ENCODE measurements at regions not wholly inside any gene's neighbourhood (a gene's known extent, or its start where the extent isn't known, plus 50 kb on each side); places are given as distances from the start of the nearest gene placed in this dataset.

DNA sequence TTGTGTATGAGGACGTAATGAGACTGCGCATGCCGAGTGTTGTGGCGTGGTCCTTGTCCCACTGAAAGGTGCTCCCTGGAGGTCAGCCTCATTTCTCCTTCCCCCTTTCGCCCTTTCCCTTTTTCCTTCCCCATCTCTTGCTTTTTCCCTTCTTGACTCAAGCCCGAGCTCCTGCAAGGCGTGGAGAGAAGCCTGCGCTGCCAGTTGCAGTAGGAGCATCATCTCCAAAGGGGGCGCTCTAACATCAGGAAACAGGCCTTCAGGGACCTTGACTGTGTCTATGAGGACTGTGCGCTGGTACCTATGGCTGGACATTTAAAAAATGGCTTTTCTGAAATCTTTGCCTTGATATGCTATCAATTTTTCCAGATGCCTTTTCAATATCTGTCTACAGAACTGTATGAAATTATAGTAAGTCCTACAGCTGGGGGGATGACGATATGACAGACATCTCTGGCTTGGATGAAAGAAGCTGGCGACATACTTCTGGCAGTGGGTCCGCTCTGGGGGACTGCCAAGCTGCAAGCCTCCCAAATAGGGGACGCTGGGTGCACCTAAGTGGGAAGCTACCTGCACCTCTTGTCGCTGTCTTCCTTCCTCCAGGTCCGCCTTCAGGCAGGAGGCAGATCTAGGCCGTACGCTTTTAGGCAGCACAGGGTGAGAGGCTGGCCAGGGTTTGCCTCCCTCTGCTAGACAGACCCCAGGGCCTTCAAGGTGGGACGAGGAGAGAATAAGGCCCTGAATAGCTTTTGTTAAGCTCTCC is 96.5 kb downstream of the NXPE2 start:
- DNase-seq = no peak
- Histone ChIP-seq H3K4me3 (ENCODE audit: low read depth, low read length) (no peak overlapping the region), H3K27me3 (replicated peaks) (no peaks in the 10 kb centered on the region), H3K27ac (no peak overlapping the region), H3K36me3 (replicated peaks) (no peaks in the 10 kb centered on the region)
- in situ Hi-C loops (cut with HindIII; ENCODE audit: low pct_ligation_motif_present, low sequenced_read_pairs) = loop anchor here (25.0 kb wide), 1 partner anchor 437 kb away; no protein-coding TSS in a partner anchor
- TF ChIP-seq, protein P1, sequence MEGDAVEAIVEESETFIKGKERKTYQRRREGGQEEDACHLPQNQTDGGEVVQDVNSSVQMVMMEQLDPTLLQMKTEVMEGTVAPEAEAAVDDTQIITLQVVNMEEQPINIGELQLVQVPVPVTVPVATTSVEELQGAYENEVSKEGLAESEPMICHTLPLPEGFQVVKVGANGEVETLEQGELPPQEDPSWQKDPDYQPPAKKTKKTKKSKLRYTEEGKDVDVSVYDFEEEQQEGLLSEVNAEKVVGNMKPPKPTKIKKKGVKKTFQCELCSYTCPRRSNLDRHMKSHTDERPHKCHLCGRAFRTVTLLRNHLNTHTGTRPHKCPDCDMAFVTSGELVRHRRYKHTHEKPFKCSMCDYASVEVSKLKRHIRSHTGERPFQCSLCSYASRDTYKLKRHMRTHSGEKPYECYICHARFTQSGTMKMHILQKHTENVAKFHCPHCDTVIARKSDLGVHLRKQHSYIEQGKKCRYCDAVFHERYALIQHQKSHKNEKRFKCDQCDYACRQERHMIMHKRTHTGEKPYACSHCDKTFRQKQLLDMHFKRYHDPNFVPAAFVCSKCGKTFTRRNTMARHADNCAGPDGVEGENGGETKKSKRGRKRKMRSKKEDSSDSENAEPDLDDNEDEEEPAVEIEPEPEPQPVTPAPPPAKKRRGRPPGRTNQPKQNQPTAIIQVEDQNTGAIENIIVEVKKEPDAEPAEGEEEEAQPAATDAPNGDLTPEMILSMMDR (IDR thresholded peaks at IDR 0.05; ENCODE audit: low read depth, low read length, missing control alignments) = peak; percentile 64

DNA sequence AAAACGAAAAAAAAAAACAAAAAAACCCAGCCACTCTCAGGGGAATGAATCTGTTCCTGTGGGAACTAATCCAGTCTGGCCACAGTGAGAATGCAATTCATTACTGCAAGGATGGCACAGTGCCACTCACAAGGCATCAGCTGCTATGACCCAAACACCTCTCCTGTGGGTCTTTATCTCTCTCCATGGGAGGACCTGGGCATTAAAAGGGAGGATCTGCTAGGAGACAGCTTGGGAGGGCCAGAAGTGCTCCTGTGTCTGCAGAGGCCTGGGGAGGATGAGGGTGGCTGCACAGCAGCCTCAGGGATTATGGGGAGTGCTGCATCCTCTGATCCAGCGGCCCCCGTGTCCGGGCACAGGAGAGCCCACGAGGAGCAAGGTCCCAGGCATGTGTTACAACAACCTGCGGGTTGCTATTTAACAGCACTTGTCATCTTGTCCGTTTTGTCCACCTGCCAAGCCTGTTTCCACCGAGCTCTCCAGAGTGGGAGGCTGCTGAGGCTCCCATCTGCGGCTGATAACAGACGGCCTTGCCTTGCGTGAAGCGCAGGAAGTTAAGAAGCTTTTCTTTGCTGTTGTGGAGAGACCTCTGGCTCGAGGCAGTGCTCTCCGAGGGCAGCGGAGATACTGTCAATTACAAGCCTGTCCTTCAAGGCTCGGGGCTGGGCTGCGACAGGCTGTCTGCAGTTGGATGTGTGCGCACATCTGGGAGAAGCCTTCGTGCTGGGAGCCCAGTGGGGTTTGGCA is 97.7 kb downstream of the NXPE2 start:
- TF ChIP-seq, protein P1 (IDR thresholded peaks at IDR 0.05; ENCODE audit: low read depth, low read length, missing control alignments) = no peak
- H3K4me3 ChIP-seq (ENCODE audit: low read depth, low read length) = no peak overlapping the region
- H3K27me3 ChIP-seq (replicated peaks) = no peaks in the 10 kb centered on the region
- in situ Hi-C loops (cut with HindIII; ENCODE audit: low pct_ligation_motif_present, low sequenced_read_pairs) = no loop called here
- H3K27ac ChIP-seq = no peak overlapping the region
- H3K36me3 ChIP-seq (replicated peaks) = no peaks in the 10 kb centered on the region
- no peak for DNase-seq

DNA sequence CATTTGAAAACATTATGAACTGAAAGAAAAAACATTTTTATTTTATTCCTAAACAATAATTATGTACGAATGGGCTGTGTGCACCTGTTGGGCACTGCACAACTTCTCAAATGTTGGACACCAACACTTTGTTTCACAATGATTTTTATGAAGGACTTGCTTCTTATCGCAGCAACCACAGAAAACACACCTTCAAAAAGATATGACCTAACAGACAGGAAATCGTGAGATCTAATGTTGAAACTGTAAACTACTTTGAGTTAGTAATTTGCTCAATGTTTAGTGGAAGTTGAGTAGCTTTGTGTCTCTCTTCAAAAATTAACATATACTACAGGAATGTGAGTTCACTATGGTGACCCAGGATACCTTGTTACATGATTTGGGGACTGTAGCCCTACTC is 98.6 kb downstream of the NXPE2 start:
- no peak overlapping the region for H3K27ac ChIP-seq
- no peaks in the 10 kb centered on the region for H3K36me3 ChIP-seq (replicated peaks)
- TF ChIP-seq, protein P1 (IDR thresholded peaks at IDR 0.05; ENCODE audit: low read depth, low read length, missing control alignments) = no peak
- in situ Hi-C loops (cut with HindIII; ENCODE audit: low pct_ligation_motif_present, low sequenced_read_pairs) = no loop called here
- no peak overlapping the region for H3K4me3 ChIP-seq (ENCODE audit: low read depth, low read length)
- DNase-seq = no peak
- H3K27me3 ChIP-seq (replicated peaks) = no peaks in the 10 kb centered on the region

DNA sequence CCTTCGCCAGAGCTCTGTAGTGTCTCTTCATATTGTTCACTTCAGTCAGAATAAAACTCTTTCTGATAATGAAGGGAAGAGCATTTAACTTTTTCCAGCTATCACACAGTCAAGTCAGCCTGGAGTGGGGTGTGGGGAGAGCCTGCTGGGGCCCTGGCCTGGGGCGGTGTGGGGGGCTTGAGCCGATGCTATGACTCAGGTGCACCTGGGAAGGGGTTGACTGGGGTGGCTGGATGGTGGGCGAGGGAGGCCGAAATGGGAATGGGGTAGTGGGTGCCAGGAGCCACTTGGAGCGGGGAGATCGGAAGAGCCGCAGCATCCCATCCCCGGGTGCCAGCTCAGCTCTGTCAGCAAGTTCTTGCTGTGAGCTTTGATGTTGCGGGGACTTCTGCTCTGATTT is 100.9 kb downstream of the NXPE2 start:
- in situ Hi-C loops (cut with HindIII; ENCODE audit: low pct_ligation_motif_present, low sequenced_read_pairs) = no loop called here
- TF ChIP-seq, protein P1 (IDR thresholded peaks at IDR 0.05; ENCODE audit: low read depth, low read length, missing control alignments) = no peak
- DNase-seq = no peak
- H3K27ac ChIP-seq = no peak overlapping the region
- H3K4me3 ChIP-seq (ENCODE audit: low read depth, low read length) = no peak overlapping the region
- H3K36me3 ChIP-seq (replicated peaks) = no peaks in the 10 kb centered on the region
- no peaks in the 10 kb centered on the region for H3K27me3 ChIP-seq (replicated peaks)

DNA sequence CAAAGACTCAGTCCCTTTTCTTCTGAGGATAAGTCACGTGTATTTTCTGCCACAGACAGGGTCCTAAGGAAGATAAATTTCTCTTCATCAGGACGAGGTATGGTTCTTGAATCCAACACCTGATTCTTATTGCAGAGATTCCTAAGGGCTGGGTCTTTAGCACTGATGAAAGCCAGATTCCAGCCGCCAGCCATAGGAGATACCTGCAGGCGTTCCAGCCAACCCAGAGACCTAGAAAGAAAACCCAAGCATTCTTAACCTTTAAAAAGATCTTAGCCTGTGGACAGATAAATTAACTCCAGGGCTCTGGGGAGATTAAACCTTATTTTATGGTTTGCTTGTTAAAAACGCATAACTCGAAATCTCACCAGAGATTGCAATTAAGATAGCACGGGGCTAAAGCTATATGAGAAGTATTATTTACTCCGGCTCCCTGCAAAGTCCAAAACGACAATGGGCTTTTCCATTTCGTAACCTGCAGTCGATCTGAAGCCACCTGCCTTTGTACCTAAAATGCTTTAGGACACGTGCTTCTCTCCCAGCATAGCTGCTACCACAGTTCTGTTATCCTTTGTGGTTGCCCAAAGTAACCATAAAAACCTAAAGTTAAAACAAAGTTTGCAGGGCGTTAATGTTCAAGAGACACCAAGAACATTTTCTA is 104.5 kb downstream of the NXPE2 start:
- in situ Hi-C loops (cut with HindIII; ENCODE audit: low pct_ligation_motif_present, low sequenced_read_pairs) = no loop called here
- Histone ChIP-seq H3K27ac (no peak overlapping the region), H3K36me3 (replicated peaks) (no peaks in the 10 kb centered on the region), H3K4me3 (ENCODE audit: low read depth, low read length) (no peak overlapping the region), H3K27me3 (replicated peaks) (no peaks in the 10 kb centered on the region)
- DNase-seq = no peak
- TF ChIP-seq, protein P1 (IDR thresholded peaks at IDR 0.05; ENCODE audit: low read depth, low read length, missing control alignments) = no peak

Measured in brain microvascular endothelial cell (primary cell).